ENCODE measurements at regions not wholly inside any gene's neighbourhood (a gene's known extent, or its start where the extent isn't known, plus 50 kb on each side); places are given as distances from the start of the nearest gene placed in this dataset.
"Not testable (repeated sequence)": the region's sequence is repeated elsewhere in the genome, so short reads cannot be mapped to it uniquely, and the experiment has no call there.

- WGBS, 2 donors, result 78 to 82% methylated on average over 7 of the region's 7 CpGs
- intact Hi-C loops (cut with DNase I; ENCODE audit: low total_unique reads), result no loop called here
- no peak for DNase-seq (ENCODE audit: low spot score in 2 of 2)
- no peak overlapping the region for H3K4me3 ChIP-seq (ENCODE audit: low read depth, poor library complexity, severe bottlenecking)
- no peak for TF ChIP-seq POLR2A (IDR thresholded peaks at IDR 0.05)
- TF ChIP-seq CTCF (IDR thresholded peaks at IDR 0.05), result no peak
Observed at GRCh38 chr14:71629765-71630492, 302.3 kb upstream of the RGS6 start.

GRCh38 chr14:71631030-71631429, 301.2 kb upstream of the RGS6 start:
- DNase-seq (ENCODE audit: low spot score in 2 of 2); intact Hi-C loops (cut with DNase I; ENCODE audit: low total_unique reads); H3K4me3 ChIP-seq (ENCODE audit: low read depth, poor library complexity, severe bottlenecking): not testable (repeated sequence)
- WGBS, 2 donors, result 91% methylated on average over 1 of the region's 1 CpG

GRCh38 chr14:71632440-71632946, 299.7 kb upstream of the RGS6 start:
- intact Hi-C loops (cut with DNase I; ENCODE audit: low total_unique reads), result no loop called here
- TF ChIP-seq CTCF (IDR thresholded peaks at IDR 0.05), result no peak
- TF ChIP-seq POLR2A (IDR thresholded peaks at IDR 0.05), result no peak
- H3K4me3 ChIP-seq (ENCODE audit: low read depth, poor library complexity, severe bottlenecking), result no peak overlapping the region
- DNase-seq (ENCODE audit: low spot score in 2 of 2), result no peak
- 90 to 94% methylated on average over 4 of the region's 4 CpGs for WGBS, 2 donors

- TF ChIP-seq CTCF (IDR thresholded peaks at IDR 0.05) (no peak), POLR2A (IDR thresholded peaks at IDR 0.05) (no peak)
- H3K4me3 ChIP-seq (ENCODE audit: low read depth, poor library complexity, severe bottlenecking), result no peak overlapping the region
- intact Hi-C loops (cut with DNase I; ENCODE audit: low total_unique reads), result no loop called here
- DNase-seq (ENCODE audit: low spot score in 2 of 2), result no peak
Observed at GRCh38 chr14:71636076-71636475, 296.2 kb upstream of the RGS6 start.

GRCh38 chr14:71636820-71637471, 295.3 kb upstream of the RGS6 start:
- no peak for DNase-seq (ENCODE audit: low spot score in 2 of 2)
- intact Hi-C loops (cut with DNase I; ENCODE audit: low total_unique reads), result no loop called here
- H3K4me3 ChIP-seq (ENCODE audit: low read depth, poor library complexity, severe bottlenecking), result no peak overlapping the region
- no peak for TF ChIP-seq CTCF (IDR thresholded peaks at IDR 0.05)
- TF ChIP-seq POLR2A (IDR thresholded peaks at IDR 0.05), result no peak
- 93 to 97% methylated on average over 14 of the region's 14 CpGs for WGBS, 2 donors

GRCh38 chr14:71638523-71639196, 293.6 kb upstream of the RGS6 start:
- 60 to 79% methylated on average over 3 of the region's 3 CpGs for WGBS, 2 donors
- TF ChIP-seq CTCF (IDR thresholded peaks at IDR 0.05), result no peak
- no peak for TF ChIP-seq POLR2A (IDR thresholded peaks at IDR 0.05)
- intact Hi-C loops (cut with DNase I; ENCODE audit: low total_unique reads), result no loop called here
- no peak for DNase-seq (ENCODE audit: low spot score in 2 of 2)
- no peak overlapping the region for H3K4me3 ChIP-seq (ENCODE audit: low read depth, poor library complexity, severe bottlenecking)

Measured in lower leg skin (tissue), 4 donors.